ENCODE measurements at regions not wholly inside any gene's neighbourhood (a gene's known extent, or its start where the extent isn't known, plus 50 kb on each side); places are given as distances from the start of the nearest gene placed in this dataset.
"Not testable (repeated sequence)": the region's sequence is repeated elsewhere in the genome, so short reads cannot be mapped to it uniquely, and the experiment has no call there.

GRCh38 chr7:92909686-92910475 is 73.5 kb upstream of the CDK6 start:
- no peak for DNase-seq

- DNase-seq: peak; percentile 15
Observed at GRCh38 chr7:92904244-92905131, 68.1 kb upstream of the CDK6 start.

DNA sequence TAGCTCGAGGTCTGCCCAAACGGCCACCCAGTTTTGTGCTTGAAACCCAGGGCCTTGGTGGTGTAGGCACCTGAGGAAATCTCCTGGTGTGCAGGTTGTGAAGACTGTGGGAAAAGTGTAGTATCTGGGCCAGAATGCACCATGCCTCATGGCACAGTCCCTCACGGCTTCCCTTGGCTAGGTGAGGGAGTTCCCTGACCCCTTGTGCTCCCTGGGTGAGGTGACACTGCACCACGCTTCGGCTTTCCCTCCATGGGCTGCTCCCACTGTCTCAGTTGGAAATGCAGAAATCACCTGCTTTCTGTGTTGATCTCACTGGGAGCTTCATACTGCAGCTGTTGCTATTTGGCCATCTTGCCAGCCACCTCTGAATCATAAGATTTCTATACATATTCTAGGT is 62.4 kb upstream of the CDK6 start:
- no peak for DNase-seq

DNA sequence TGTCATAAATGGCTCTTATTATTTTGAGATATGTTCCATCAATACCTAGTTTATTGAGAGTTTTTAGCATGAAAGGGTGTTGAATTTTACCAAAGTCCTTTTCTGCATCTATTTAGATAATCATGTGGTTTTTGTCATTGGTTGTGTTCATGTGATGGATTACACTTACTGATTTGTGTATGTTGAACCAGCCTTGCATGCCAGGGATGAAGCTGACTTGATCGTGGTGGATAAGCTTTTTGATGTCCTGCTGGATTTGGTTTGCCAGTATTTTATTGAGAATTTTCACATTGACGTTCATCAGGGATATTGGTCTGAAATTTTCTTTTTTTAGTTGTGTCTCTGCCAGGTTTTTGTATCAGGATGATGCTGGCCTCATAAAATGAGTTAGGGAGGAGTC is 58.5 kb upstream of the CDK6 start:
- DNase-seq: not testable (repeated sequence)

DNA sequence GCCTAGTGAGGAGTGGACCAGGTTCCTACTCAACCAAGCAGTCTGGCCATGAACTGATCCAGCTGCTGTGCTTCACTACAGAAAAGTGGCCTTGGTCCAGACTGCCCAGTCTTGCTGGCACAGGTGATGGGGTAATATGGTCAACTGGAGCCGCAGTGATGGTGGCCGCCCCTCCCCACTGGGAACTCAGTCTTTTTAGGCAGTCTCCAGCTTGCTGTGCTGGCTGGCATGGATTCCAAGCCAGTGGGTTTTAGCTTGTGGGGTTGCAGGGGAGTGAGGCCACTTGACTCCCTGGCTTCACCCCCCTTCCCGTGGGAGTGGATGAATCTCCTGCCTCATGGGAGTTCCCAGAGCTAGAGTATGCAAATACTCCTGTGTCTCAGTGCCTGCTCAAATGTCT is 52.7 kb upstream of the CDK6 start:
- DNase-seq: no peak
